Endothelial cell of umbilical vein (primary cell): ENCODE measurements at regions not wholly inside any gene's neighbourhood (a gene's known extent, or its start where the extent isn't known, plus 50 kb on each side); places are given as distances from the start of the nearest gene placed in this dataset.

Source experiments
- EZH2 ChIP-seq: IDR thresholded peaks from 2 replicates; pipeline ENCODE4 v1.6.1; 2012; ENCODE audit warnings: borderline replicate concordance, low read depth, mild to moderate bottlenecking, moderate library complexity, low read length, inconsistent platforms; ENCODE audit not compliant: severe bottlenecking
- FOS ChIP-seq: IDR thresholded peaks from 2 replicates; pipeline ENCODE4 v1.6.1; 2011; ENCODE audit warnings: mild to moderate bottlenecking, low read length, moderate library complexity, borderline replicate concordance; ENCODE audit not compliant: insufficient read depth
- MYC ChIP-seq: IDR thresholded peaks from one replicate; pipeline ENCODE4 v1.6.1; 2011; ENCODE audit warnings: mild to moderate bottlenecking, low read depth, low read length
- POLR2A ChIP-seq: IDR thresholded peaks from 2 replicates; pipeline ENCODE4 v1.6.1; 2012; ENCODE audit warnings: low read depth, mild to moderate bottlenecking, control low read depth, low read length
- POLR2AphosphoS5 ChIP-seq: IDR thresholded peaks from 2 replicates; pipeline ENCODE4 v1.6.1; 2012; ENCODE audit warnings: low read depth, mild to moderate bottlenecking, control low read depth, low read length, moderate library complexity; ENCODE audit not compliant: insufficient read depth
- TF ChIP-seq, protein P1 (sequence below), 2 donors: IDR thresholded peaks; 1 replicate in 1 of 2; 2 replicates in 1 of 2; pipeline ENCODE4 v1.5.1; 2011; ENCODE audit warnings: low read length in 2 of 2, mild to moderate bottlenecking in 2 of 2, moderate library complexity in 2 of 2, control low read depth in 1 of 2, inconsistent platforms in 1 of 2, low read depth in 1 of 2; ENCODE audit not compliant: insufficient read depth in 1 of 2; ENCODE audit errors: extremely low read depth in 1 of 2
- TF ChIP-seq, protein P2 (sequence below): IDR thresholded peaks from 2 replicates; pipeline ENCODE4 v1.6.1; 2011; ENCODE audit not compliant: insufficient read depth, insufficient read length

DNA sequence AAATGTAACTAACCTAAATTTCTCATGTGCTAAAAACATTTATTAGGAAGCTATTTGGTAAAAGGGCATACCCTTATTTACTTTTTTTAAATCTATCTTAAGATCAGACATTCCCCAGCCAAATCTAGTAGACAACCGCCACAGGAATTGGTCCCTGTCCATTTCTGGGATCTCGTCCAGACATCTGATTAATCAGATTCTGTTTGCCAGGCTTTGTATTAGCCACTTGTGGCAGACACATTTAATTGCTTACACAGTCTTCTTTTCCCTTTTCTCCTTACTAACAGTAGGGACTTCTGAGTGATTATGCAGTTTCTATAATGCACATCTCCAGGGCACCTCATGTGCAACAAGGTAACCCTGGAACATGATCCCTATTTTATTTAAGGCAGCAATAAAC lies 449.0 kb upstream of the RGS18 start:
- TF ChIP-seq POLR2A (no peak), POLR2AphosphoS5 (no peak), EZH2 (no peak), MYC (no peak), FOS (no peak)
- TF ChIP-seq, protein P1, sequence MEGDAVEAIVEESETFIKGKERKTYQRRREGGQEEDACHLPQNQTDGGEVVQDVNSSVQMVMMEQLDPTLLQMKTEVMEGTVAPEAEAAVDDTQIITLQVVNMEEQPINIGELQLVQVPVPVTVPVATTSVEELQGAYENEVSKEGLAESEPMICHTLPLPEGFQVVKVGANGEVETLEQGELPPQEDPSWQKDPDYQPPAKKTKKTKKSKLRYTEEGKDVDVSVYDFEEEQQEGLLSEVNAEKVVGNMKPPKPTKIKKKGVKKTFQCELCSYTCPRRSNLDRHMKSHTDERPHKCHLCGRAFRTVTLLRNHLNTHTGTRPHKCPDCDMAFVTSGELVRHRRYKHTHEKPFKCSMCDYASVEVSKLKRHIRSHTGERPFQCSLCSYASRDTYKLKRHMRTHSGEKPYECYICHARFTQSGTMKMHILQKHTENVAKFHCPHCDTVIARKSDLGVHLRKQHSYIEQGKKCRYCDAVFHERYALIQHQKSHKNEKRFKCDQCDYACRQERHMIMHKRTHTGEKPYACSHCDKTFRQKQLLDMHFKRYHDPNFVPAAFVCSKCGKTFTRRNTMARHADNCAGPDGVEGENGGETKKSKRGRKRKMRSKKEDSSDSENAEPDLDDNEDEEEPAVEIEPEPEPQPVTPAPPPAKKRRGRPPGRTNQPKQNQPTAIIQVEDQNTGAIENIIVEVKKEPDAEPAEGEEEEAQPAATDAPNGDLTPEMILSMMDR (IDR thresholded peaks at IDR 0.05; ENCODE audit: extremely low read depth in 1 of 2, insufficient read depth in 1 of 2, low read depth in 1 of 2, low read length in 2 of 2) = no peak
- TF ChIP-seq, protein P2, sequence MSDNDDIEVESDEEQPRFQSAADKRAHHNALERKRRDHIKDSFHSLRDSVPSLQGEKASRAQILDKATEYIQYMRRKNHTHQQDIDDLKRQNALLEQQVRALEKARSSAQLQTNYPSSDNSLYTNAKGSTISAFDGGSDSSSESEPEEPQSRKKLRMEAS = no peak
